ENCODE measurements at regions not wholly inside any gene's neighbourhood (a gene's known extent, or its start where the extent isn't known, plus 50 kb on each side); places are given as distances from the start of the nearest gene placed in this dataset.

DNA sequence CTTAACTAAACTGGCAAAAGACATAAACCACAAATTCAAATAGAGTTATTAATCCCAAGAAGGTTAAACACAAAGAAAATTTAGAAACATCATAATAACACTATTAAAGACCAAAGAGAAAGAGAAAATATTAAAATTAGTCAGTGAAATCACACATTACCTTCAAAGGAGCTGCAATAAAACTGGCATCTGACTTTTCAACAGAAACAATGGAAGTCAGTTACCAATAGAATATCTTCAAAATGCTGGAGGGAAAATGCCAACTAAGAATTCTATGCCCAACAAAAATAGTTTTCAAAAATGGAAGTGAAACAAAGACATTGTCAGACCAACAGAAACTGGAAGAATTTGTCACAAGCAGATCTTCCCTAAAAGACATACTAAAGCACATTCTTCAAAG lies 68.7 kb upstream of the RNF7 start:
- no peak for DNase-seq (ENCODE audit: low spot score)

DNA sequence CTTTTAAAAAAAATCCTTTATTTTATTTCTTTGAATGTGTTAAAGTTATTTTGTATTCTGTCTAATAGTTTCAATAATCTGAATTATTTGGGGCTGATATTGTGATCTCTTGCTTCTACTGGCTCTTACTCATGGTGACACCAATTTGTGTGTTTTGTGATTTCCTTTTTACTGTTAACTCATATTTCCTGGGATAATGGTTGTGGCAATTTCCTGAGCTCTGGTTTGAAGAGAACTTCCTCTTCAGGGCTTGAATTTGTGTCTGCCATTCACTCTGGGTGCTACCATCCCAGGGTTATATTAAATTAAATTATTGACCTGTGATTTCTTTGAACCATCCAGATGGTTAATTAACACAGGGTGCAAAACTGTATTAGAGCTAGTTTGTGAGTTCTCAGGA lies 60.4 kb upstream of the RNF7 start:
- DNase-seq (ENCODE audit: low spot score), result no peak

GRCh38 chr3:141680620-141681389 lies 57.3 kb upstream of the RNF7 start:
- no peak for DNase-seq (ENCODE audit: low spot score)

DNA sequence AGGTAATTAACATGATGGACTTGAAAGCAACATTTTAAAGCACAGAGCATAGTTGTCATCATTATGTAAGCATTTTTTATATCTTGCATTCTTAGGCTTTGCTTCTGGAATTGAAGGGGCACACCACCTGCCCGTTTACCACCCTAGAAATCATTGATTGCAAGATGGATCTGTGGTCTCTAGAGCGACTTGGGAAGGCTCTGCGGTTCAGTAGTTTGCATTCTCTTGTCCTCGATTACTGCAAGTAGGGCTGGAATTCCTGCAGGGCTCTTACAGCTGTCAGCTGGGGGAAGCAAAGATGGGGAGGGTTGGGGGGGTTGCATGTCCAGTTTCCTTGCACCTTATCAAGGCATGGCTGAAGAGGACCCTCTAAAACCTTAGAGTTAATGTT lies 56.7 kb upstream of the RNF7 start:
- no peak for DNase-seq (ENCODE audit: low spot score)

DNA sequence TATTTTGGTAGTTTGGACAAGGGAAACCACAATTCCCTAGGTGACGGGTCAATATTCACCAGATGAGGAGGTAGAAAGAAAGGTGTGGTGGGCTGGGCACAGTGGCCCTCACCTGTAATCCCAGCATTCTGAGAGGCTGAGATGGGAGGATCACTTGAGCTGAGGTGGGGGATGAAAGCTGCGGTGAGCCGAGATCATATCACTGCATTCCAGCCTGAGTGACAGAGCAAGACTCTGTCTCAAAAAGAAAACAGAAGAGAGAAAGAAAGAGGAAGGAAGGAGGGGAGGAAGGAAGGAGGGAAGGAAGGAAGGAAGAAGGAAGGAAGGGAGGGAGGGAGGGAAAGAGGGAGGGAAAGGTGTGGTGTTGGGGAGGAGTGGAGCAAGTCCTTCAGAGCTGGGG lies 56.1 kb upstream of the RNF7 start:
- DNase-seq (ENCODE audit: low spot score), result no peak

GRCh38 chr3:141682921-141683320 lies 55.2 kb upstream of the RNF7 start:
- no peak for DNase-seq (ENCODE audit: low spot score)

DNA sequence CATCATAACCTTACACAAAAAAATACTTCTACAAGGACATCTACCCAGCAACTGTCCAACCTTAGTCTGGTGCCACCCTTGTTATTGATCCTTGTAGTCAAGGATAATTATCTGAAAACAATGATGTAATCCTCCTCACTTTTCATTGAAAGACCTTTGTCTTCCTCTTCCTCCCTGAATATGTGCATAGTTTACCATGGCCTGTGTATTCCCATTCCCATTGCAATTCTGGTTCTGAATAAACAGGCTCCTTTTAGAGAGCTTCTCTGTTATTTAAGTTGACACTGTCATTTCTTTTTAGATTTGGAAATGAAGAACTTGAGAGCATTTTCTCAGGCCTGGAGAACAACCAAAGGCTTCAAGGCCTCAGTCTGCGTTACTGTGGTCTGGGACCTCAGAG lies 53.3 kb upstream of the RNF7 start:
- no peak for DNase-seq (ENCODE audit: low spot score)

- peak; percentile 2 for DNase-seq (ENCODE audit: low spot score)
Measured at GRCh38 chr3:141686466-141687291, 51.4 kb upstream of the RNF7 start.

All from activated CD4-positive, alpha-beta T cell treated with anti-CD3 and anti-CD28 coated beads, Interleukin-2, Interleukin-4, amounts not matched to agents 100 ng/mL and 50 ng/mL, durations not matched to agents 16 hours and 8 hours (primary cell).